ENCODE measurements at regions not wholly inside any gene's neighbourhood (a gene's known extent, or its start where the extent isn't known, plus 50 kb on each side); places are given as distances from the start of the nearest gene placed in this dataset.
"Not testable (repeated sequence)": the region's sequence is repeated elsewhere in the genome, so short reads cannot be mapped to it uniquely, and the experiment has no call there.

GRCh38 chr1:55443175-55443915, 228.2 kb upstream of the USP24 start:
- DNase-seq (ENCODE audit: low spot score), result no peak
- ChIA-PET POLR2A (no interaction called here), CTCF (ENCODE audit: unreplicated experiment) (no interaction called here)
- H3K9me2 ChIP-seq (ENCODE audit: insufficient read depth, low read length), result no peaks in the 10 kb centered on the region
- no peaks in the 10 kb centered on the region for H4K20me1 ChIP-seq (ENCODE audit: insufficient read depth, low read length)
- H3K79me2 ChIP-seq (ENCODE audit: insufficient read depth, low read depth, low read length), result no peaks in the 10 kb centered on the region
- H3K4me1 ChIP-seq (ENCODE audit: insufficient read depth, low read length, poor library complexity, severe bottlenecking), result no peaks in the 10 kb centered on the region
- no peaks in the 10 kb centered on the region for H3K9me3 ChIP-seq (ENCODE audit: low read length)
- H2AFZ ChIP-seq (ENCODE audit: low read length), result no peak overlapping the region
- H3K4me3 ChIP-seq (ENCODE audit: low read depth, low read length, poor library complexity, severe bottlenecking), result no peak overlapping the region
- TF ChIP-seq EZH2phosphoT487 (IDR thresholded peaks at IDR 0.05; ENCODE audit: borderline replicate concordance, low read depth, low read length), result no peak
- no peak for TF ChIP-seq CTCF (conservative IDR thresholded peaks at IDR 0.05; ENCODE audit: low read length)
- no peak overlapping the region for H3K27ac ChIP-seq (ENCODE audit: low read depth, low read length, poor library complexity, severe bottlenecking)
- H3K36me3 ChIP-seq (ENCODE audit: insufficient read depth, low read length), result no peaks in the 10 kb centered on the region
- intact Hi-C loops (cut with micrococcal nuclease; ENCODE audit: unreplicated experiment), result no loop called here
- no peak overlapping the region for H3K4me2 ChIP-seq (ENCODE audit: low read length)
- BruUV-seq (replicated peaks), result no TSS peak

- no peaks in the 10 kb centered on the region for H3K4me1 ChIP-seq (ENCODE audit: insufficient read depth, low read length, poor library complexity, severe bottlenecking)
- H3K9me2 ChIP-seq (ENCODE audit: insufficient read depth, low read length), result no peaks in the 10 kb centered on the region
- no peak overlapping the region for H3K27ac ChIP-seq (ENCODE audit: low read depth, low read length, poor library complexity, severe bottlenecking)
- no peak overlapping the region for H2AFZ ChIP-seq (ENCODE audit: low read length)
- ChIA-PET CTCF (ENCODE audit: unreplicated experiment) (no interaction called here), POLR2A (interaction anchor here (0.6 to 0.7 kb wide), 2 partner anchors 414 to 952 kb away, joined by 3 read pairs; no protein-coding TSS in a partner anchor)
- no peaks in the 10 kb centered on the region for H4K20me1 ChIP-seq (ENCODE audit: insufficient read depth, low read length)
- no peak for DNase-seq (ENCODE audit: low spot score)
- H3K79me2 ChIP-seq (ENCODE audit: insufficient read depth, low read depth, low read length), result no peaks in the 10 kb centered on the region
- no peak overlapping the region for H3K4me3 ChIP-seq (ENCODE audit: low read depth, low read length, poor library complexity, severe bottlenecking)
- H3K9me3 ChIP-seq (ENCODE audit: low read length), result no peaks in the 10 kb centered on the region
- no TSS peak for BruUV-seq (replicated peaks)
- TF ChIP-seq EZH2phosphoT487 (IDR thresholded peaks at IDR 0.05; ENCODE audit: borderline replicate concordance, low read depth, low read length) (no peak), CTCF (conservative IDR thresholded peaks at IDR 0.05; ENCODE audit: low read length) (no peak)
- H3K4me2 ChIP-seq (ENCODE audit: low read length), result no peak overlapping the region
- intact Hi-C loops (cut with micrococcal nuclease; ENCODE audit: unreplicated experiment), result no loop called here
- H3K36me3 ChIP-seq (ENCODE audit: insufficient read depth, low read length), result no peaks in the 10 kb centered on the region
These were observed 226.3 kb upstream of the USP24 start for GRCh38 chr1:55441489-55441888.

DNA sequence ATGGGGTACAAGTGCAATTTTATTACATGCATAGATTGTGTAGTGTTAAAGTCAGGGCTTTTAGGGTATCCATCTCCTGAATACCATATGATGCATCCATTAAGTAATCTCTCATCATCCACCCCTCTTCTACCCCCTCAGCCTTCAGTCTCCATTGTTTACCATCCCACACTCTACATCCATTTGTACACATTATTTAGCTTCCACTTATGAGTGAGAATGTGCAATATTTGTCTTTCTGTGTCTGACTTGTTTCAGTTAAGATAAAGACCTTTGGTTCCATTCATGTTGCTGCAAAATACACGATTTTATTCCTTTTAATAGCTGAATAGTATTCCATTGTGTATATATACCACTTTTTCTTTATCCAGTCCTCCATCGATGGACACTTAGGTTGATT, 222.5 kb upstream of the USP24 start:
- no peak overlapping the region for H3K27ac ChIP-seq (ENCODE audit: low read depth, low read length, poor library complexity, severe bottlenecking)
- no peak overlapping the region for H3K4me3 ChIP-seq (ENCODE audit: low read depth, low read length, poor library complexity, severe bottlenecking)
- CTCF ChIA-PET (ENCODE audit: unreplicated experiment), result no interaction called here
- no peak overlapping the region for H2AFZ ChIP-seq (ENCODE audit: low read length)
- no peaks in the 10 kb centered on the region for H3K4me1 ChIP-seq (ENCODE audit: insufficient read depth, low read length, poor library complexity, severe bottlenecking)
- DNase-seq (ENCODE audit: low spot score), result no peak
- H4K20me1 ChIP-seq (ENCODE audit: insufficient read depth, low read length), result no peaks in the 10 kb centered on the region
- H3K9me2 ChIP-seq (ENCODE audit: insufficient read depth, low read length), result no peaks in the 10 kb centered on the region
- BruUV-seq (replicated peaks), result no TSS peak
- TF ChIP-seq EZH2phosphoT487 (IDR thresholded peaks at IDR 0.05; ENCODE audit: borderline replicate concordance, low read depth, low read length), result no peak
- TF ChIP-seq CTCF (conservative IDR thresholded peaks at IDR 0.05; ENCODE audit: low read length), result no peak
- POLR2A ChIA-PET, result no interaction called here
- no peaks in the 10 kb centered on the region for H3K36me3 ChIP-seq (ENCODE audit: insufficient read depth, low read length)
- no peak overlapping the region for H3K4me2 ChIP-seq (ENCODE audit: low read length)
- H3K79me2 ChIP-seq (ENCODE audit: insufficient read depth, low read depth, low read length), result no peaks in the 10 kb centered on the region
- intact Hi-C loops (cut with micrococcal nuclease; ENCODE audit: unreplicated experiment), result no loop called here
- H3K9me3 ChIP-seq (ENCODE audit: low read length), result no peaks in the 10 kb centered on the region

DNA sequence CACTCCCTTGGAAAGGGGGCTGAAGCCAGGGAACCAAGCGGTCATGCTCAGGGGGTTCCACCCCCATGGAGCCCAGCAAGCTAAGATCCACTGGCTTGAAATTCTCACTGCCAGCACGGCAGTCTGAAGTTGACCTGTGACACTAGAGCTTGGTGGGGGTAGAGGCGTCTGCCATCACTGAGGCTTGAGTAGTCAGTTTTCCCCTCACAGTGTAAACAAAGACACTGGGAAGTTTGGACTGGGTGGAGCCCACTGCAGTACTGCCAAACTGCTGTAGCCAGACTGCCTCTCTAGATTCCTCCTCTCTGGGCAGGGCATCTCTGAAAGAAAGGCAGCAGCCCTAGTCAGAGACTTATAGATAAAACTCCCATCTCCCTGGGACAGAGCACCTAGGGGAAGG, 215.6 kb upstream of the USP24 start:
- intact Hi-C loops (cut with micrococcal nuclease; ENCODE audit: unreplicated experiment); CTCF ChIA-PET (ENCODE audit: unreplicated experiment); BruUV-seq (replicated peaks); H3K27ac ChIP-seq (ENCODE audit: low read depth, low read length, poor library complexity, severe bottlenecking); DNase-seq (ENCODE audit: low spot score); H3K79me2 ChIP-seq (ENCODE audit: insufficient read depth, low read depth, low read length); H3K4me1 ChIP-seq (ENCODE audit: insufficient read depth, low read length, poor library complexity, severe bottlenecking); H3K4me3 ChIP-seq (ENCODE audit: low read depth, low read length, poor library complexity, severe bottlenecking); H3K36me3 ChIP-seq (ENCODE audit: insufficient read depth, low read length); H3K9me2 ChIP-seq (ENCODE audit: insufficient read depth, low read length); H3K9me3 ChIP-seq (ENCODE audit: low read length); H2AFZ ChIP-seq (ENCODE audit: low read length); H3K4me2 ChIP-seq (ENCODE audit: low read length); H4K20me1 ChIP-seq (ENCODE audit: insufficient read depth, low read length); POLR2A ChIA-PET: not testable (repeated sequence)
